CD4-positive, alpha-beta T cell (primary cell): ENCODE measurements at regions not wholly inside any gene's neighbourhood (a gene's known extent, or its start where the extent isn't known, plus 50 kb on each side); places are given as distances from the start of the nearest gene placed in this dataset.

ENCODE experiments used
- ATAC-seq: fragments of 200-7000 bp; cut with Tn5 transposase; one replicate; pipeline ENCODE4 v1.10.0; 2022; ENCODE audit warnings: mild to moderate bottlenecking; ENCODE audit not compliant: poor library complexity
- CTCF ChIA-PET: fragments of 350-600 bp; sonication (Branson Sonifier 250); formaldehyde crosslinking; loops from one replicate; lab custom pipeline; 2021; ENCODE audit warnings: antibody characterized with exemption, inconsistent platforms; lab: Charles Lee
- POLR2A ChIA-PET: fragments of 350-600 bp; sonication (Branson Sonifier 250); formaldehyde crosslinking; loops from one replicate; lab custom pipeline; 2021; ENCODE audit warnings: antibody characterized with exemption, inconsistent platforms; lab: Charles Lee
- DNase-seq, 14 experiments: peaks; one replicate each; pipeline ENCODE4 v3.0.0-alpha.2; 2013 to 2020; ENCODE audit warnings: mixed read lengths in 2 of 14
- H3K27ac ChIP-seq, 2 donors: one replicate each; pipeline versions ENCODE4 v1.5.1 to v1.7.0; 2013; ENCODE audit warnings: low read length in 2 of 2, low read depth in 1 of 2, mild to moderate bottlenecking in 1 of 2
- H3K27me3 ChIP-seq, 2 experiments: 1 replicate in 1 of 2; 2 replicates in 1 of 2; pipeline versions ENCODE4 v1.6.1 to v1.7.0; 2013; ENCODE audit warnings: low read length in 2 of 2, control low read depth in 1 of 2, mild to moderate bottlenecking in 1 of 2, moderate library complexity in 1 of 2; ENCODE audit not compliant: insufficient read depth in 2 of 2, control insufficient read depth in 1 of 2
- H3K36me3 ChIP-seq: one replicate; pipeline ENCODE4 v1.6.1; 2013; ENCODE audit warnings: low read length, control low read depth; ENCODE audit not compliant: insufficient read depth
- H3K4me1 ChIP-seq: one replicate; pipeline ENCODE4 v1.6.1; 2013; ENCODE audit warnings: low read length, control low read depth; ENCODE audit not compliant: insufficient read depth
- H3K4me3 ChIP-seq: one replicate; pipeline ENCODE4 v1.5.1; 2013; ENCODE audit warnings: mild to moderate bottlenecking, low read length, moderate library complexity
- H3K9me3 ChIP-seq, 2 experiments: 1 replicate in 1 of 2; 2 replicates in 1 of 2; pipeline versions ENCODE4 v1.6.1 to v1.7.0; 2013; ENCODE audit warnings: low read length in 2 of 2, mild to moderate bottlenecking in 2 of 2, control low read depth in 1 of 2, moderate library complexity in 1 of 2; ENCODE audit not compliant: control insufficient read depth in 1 of 2, insufficient read depth in 1 of 2
- H3K27ac Mint-ChIP-seq: one replicate; pipeline ENCODE4 v1.8.0; 2020; ENCODE audit warnings: mixed read lengths
- H3K27me3 Mint-ChIP-seq: one replicate; pipeline ENCODE4 v1.8.0; 2021; ENCODE audit warnings: mixed read lengths
- H3K36me3 Mint-ChIP-seq: one replicate; pipeline ENCODE4 v1.8.0; 2021; ENCODE audit warnings: low read depth, mixed read lengths
- H3K4me1 Mint-ChIP-seq: one replicate; pipeline ENCODE4 v1.8.0; 2021; ENCODE audit warnings: low read depth, mixed read lengths
- H3K4me3 Mint-ChIP-seq: one replicate; pipeline ENCODE4 v1.8.0; 2020; ENCODE audit warnings: mild to moderate bottlenecking, mixed read lengths
- H3K9me3 Mint-ChIP-seq: one replicate; pipeline ENCODE4 v1.8.0; 2020; ENCODE audit warnings: mixed read lengths
- intact Hi-C, 2 experiments: fragments of 100-400 bp; cut with DNase I in 1 of 2; cut with micrococcal nuclease in 1 of 2; formaldehyde crosslinking; loops; one replicate each; pipeline versions ENCODE4 v1.15.1 to v1.9.0; 2023 to 2025; cut with DNase I, micrococcal nuclease
- TF ChIP-seq, protein P1 (sequence below): fragments of 200-600 bp; IDR thresholded peaks from one replicate; pipeline ENCODE4 v1.8.0; 2022; ENCODE audit warnings: antibody characterized with exemption, mild to moderate bottlenecking

DNA sequence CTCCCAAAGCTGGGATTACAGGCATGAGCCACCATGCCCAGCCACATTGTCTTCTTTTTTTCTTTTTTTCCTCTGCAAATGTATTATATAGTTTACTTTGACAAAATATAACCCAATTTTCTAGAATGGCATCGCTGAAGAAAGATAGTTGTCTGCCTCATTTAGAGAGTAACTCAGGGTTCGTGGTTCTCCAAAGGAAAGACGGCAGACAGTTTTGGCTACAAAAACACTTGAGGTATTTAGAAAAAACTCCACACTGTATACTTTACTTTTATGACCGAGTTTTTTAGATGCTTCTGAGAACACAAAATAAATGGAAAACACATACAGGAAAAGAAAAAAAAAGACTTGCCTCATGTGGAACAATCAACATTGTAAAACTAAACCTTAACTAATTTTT, 369.1 kb upstream of the ATP2B1 start:
- intact Hi-C loops = no loop called here
- H3K27me3 Mint-ChIP-seq = no peaks in the 10 kb centered on the region
- CTCF ChIA-PET = interaction anchor here (0.6 to 1.7 kb wide), 2 partner anchors 8 to 1957 kb away, joined by 3 to 5 read pairs; no protein-coding TSS in a partner anchor
- H3K9me3 ChIP-seq = no peaks in the 10 kb centered on the region
- no peaks in the 10 kb centered on the region for H3K27me3 ChIP-seq
- TF ChIP-seq, protein P1, sequence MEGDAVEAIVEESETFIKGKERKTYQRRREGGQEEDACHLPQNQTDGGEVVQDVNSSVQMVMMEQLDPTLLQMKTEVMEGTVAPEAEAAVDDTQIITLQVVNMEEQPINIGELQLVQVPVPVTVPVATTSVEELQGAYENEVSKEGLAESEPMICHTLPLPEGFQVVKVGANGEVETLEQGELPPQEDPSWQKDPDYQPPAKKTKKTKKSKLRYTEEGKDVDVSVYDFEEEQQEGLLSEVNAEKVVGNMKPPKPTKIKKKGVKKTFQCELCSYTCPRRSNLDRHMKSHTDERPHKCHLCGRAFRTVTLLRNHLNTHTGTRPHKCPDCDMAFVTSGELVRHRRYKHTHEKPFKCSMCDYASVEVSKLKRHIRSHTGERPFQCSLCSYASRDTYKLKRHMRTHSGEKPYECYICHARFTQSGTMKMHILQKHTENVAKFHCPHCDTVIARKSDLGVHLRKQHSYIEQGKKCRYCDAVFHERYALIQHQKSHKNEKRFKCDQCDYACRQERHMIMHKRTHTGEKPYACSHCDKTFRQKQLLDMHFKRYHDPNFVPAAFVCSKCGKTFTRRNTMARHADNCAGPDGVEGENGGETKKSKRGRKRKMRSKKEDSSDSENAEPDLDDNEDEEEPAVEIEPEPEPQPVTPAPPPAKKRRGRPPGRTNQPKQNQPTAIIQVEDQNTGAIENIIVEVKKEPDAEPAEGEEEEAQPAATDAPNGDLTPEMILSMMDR = no peak
- no peak overlapping the region for H3K4me3 Mint-ChIP-seq
- POLR2A ChIA-PET = interaction anchor here (0.7 to 3.1 kb wide), 5 partner anchors 22 to 369 kb away, joined by 3 to 12 read pairs (median 4); partner anchors contain the start of gene ATP2B1
- H3K27ac Mint-ChIP-seq = peak overlapping the region; percentile 63
- no peak for ATAC-seq
- no peaks in the 10 kb centered on the region for H3K9me3 Mint-ChIP-seq
- H3K4me1 Mint-ChIP-seq = peaks cover 50% of the 10 kb centered on the region
- no peaks in the 10 kb centered on the region for H3K36me3 Mint-ChIP-seq
- H3K4me1 ChIP-seq = peaks cover 17% of the 10 kb centered on the region
- DNase-seq = no peak
- H3K36me3 ChIP-seq = no peaks in the 10 kb centered on the region
- H3K27ac ChIP-seq = no peak overlapping the region
- no peak overlapping the region for H3K4me3 ChIP-seq

DNA sequence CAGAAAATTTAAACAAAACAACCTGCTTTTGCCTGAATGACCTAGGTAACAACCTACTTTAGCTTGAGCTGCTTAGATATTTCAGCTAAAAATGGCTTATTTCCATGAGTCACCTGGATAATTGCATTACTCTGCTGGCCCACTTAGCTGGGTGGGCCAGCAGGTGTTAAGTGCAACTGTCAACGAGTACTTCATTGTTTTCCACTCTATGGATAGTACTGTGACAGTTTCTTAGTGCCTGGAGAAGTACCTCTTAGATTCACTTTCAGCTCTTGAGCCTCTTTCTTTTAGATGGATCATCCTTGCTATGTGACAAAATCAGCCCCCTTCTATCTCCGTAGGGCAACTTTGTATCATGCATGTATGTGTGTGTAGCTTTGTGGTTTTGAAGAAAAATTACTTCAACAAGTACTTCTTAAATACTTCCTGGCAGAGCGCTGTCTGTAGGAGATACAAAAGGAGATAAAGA, 368.2 kb upstream of the ATP2B1 start:
- Mint-ChIP-seq H3K27ac (peak overlapping the region; percentile 63), H3K4me3 (peak overlapping the region; percentile 34), H3K36me3 (no peaks in the 10 kb centered on the region), H3K4me1 (peaks cover 50% of the 10 kb centered on the region), H3K9me3 (no peaks in the 10 kb centered on the region), H3K27me3 (no peaks in the 10 kb centered on the region)
- peak; percentile 68 for ATAC-seq
- Histone ChIP-seq H3K4me3 (no peak overlapping the region), H3K9me3 (no peaks in the 10 kb centered on the region), H3K4me1 (peaks cover 17% of the 10 kb centered on the region), H3K27ac (no peak overlapping the region), H3K36me3 (no peaks in the 10 kb centered on the region), H3K27me3 (no peaks in the 10 kb centered on the region)
- ChIA-PET CTCF (interaction anchor here (1.2 to 1.7 kb wide), 2 partner anchors 9 to 534 kb away, joined by 3 to 5 read pairs; no protein-coding TSS in a partner anchor), POLR2A (interaction anchor here (1.0 to 3.1 kb wide), 7 partner anchors 18 to 416 kb away, joined by 3 to 12 read pairs (median 4); partner anchors contain the start of gene ATP2B1)
- intact Hi-C loops = no loop called here
- DNase-seq = peak in 3 of 14 experiments; percentile 14 to 16 (median 16)
- TF ChIP-seq, protein P1 = no peak

DNA sequence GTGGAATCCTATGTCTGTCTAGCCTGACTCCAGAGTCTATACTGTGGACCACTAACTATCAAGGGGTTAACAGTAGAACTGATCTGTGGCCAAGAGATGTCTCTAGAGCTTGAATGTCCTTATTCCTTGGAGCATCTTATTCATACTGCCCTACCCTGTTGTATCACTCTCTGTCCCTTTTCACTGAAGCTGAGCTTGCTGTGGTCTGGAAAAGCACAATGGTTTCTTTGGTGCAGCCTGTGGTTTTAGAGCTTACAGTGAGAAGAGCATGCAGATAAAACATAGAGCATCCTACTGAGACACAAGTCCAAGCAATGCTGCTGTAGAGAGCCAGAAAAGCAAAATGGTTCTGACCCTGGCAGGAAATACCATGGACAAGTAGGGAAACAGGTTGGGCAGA, 367.0 kb upstream of the ATP2B1 start:
- ATAC-seq = no peak
- Histone ChIP-seq H3K27me3 (no peaks in the 10 kb centered on the region), H3K4me3 (no peak overlapping the region), H3K9me3 (no peaks in the 10 kb centered on the region), H3K36me3 (no peaks in the 10 kb centered on the region), H3K27ac (no peak overlapping the region), H3K4me1 (peaks cover 17% of the 10 kb centered on the region)
- ChIA-PET POLR2A (interaction anchor here (3.1 kb wide), 1 partner anchor 367 kb away, joined by 12 read pairs; the partner anchor contains the start of gene ATP2B1), CTCF (no interaction called here)
- H3K4me3 Mint-ChIP-seq = no peak overlapping the region
- H3K36me3 Mint-ChIP-seq = no peaks in the 10 kb centered on the region
- TF ChIP-seq, protein P1 = no peak
- DNase-seq = peak in 2 of 14 experiments; percentile 12 to 21
- H3K4me1 Mint-ChIP-seq = peaks cover 50% of the 10 kb centered on the region
- H3K27me3 Mint-ChIP-seq = no peaks in the 10 kb centered on the region
- H3K27ac Mint-ChIP-seq = peak overlapping the region; percentile 63
- H3K9me3 Mint-ChIP-seq = no peaks in the 10 kb centered on the region
- intact Hi-C loops = no loop called here
